H9 (cell line): ENCODE measurements at regions not wholly inside any gene's neighbourhood (a gene's known extent, or its start where the extent isn't known, plus 50 kb on each side); places are given as distances from the start of the nearest gene placed in this dataset.

Experiments used
- DNase-seq: peaks from one replicate; pipeline ENCODE4 v3.0.0-alpha.2; 2017
- H2AFZ ChIP-seq: one replicate; pipeline ENCODE4 v1.6.1; 2013; ENCODE audit warnings: mild to moderate bottlenecking, low read length, control low read depth, moderate library complexity
- H2AK5ac ChIP-seq: 2 replicates; pipeline ENCODE4 v1.6.1; 2013; ENCODE audit warnings: low read length, control low read depth, mixed read lengths; ENCODE audit not compliant: insufficient read length
- H2BK120ac ChIP-seq: one replicate; pipeline ENCODE4 v1.6.1; 2013; ENCODE audit warnings: low read depth, mild to moderate bottlenecking, low read length, control low read depth, inconsistent platforms; ENCODE audit not compliant: poor library complexity, severe bottlenecking
- H2BK12ac ChIP-seq: 2 replicates; pipeline ENCODE4 v1.6.1; 2013; ENCODE audit warnings: low read length, control low read depth, mixed read lengths, low read depth; ENCODE audit not compliant: insufficient read length
- H2BK15ac ChIP-seq: 2 replicates; pipeline ENCODE4 v1.6.1; 2013; ENCODE audit warnings: low read depth, low read length, control low read depth
- H2BK20ac ChIP-seq: one replicate; pipeline ENCODE4 v1.6.1; 2013; ENCODE audit warnings: low read depth, mild to moderate bottlenecking, low read length, control low read depth, inconsistent platforms; ENCODE audit not compliant: poor library complexity, severe bottlenecking
- H2BK5ac ChIP-seq: 2 replicates; pipeline ENCODE4 v1.6.1; 2013; ENCODE audit warnings: low read length, control low read depth, mixed read lengths; ENCODE audit not compliant: insufficient read length
- H3K14ac ChIP-seq: 2 replicates; pipeline ENCODE4 v1.6.1; 2013; ENCODE audit warnings: low read length, control low read depth; ENCODE audit not compliant: insufficient read depth
- H3K18ac ChIP-seq: 2 replicates; pipeline ENCODE4 v1.6.1; 2013; ENCODE audit warnings: low read depth, mild to moderate bottlenecking, mixed read lengths, low read length, control low read depth; ENCODE audit not compliant: insufficient read length
- H3K23ac ChIP-seq: 2 replicates; pipeline ENCODE4 v1.6.1; 2013; ENCODE audit warnings: low read length, control low read depth, mixed read lengths, low read depth; ENCODE audit not compliant: insufficient read length
- H3K23me2 ChIP-seq: 2 replicates; pipeline ENCODE4 v1.6.1; 2013; ENCODE audit warnings: low read depth, mild to moderate bottlenecking, mixed read lengths, low read length, control low read depth; ENCODE audit not compliant: insufficient read length, poor library complexity, severe bottlenecking
- H3K27ac ChIP-seq: 2 replicates; pipeline ENCODE4 v1.5.1; 2013; ENCODE audit warnings: low read length, control low read depth, mixed read lengths, low read depth; ENCODE audit not compliant: insufficient read length
- H3K27me3 ChIP-seq: 2 replicates; pipeline ENCODE4 v1.6.1; 2013; ENCODE audit warnings: low read length, control low read depth, inconsistent platforms; ENCODE audit not compliant: insufficient read depth
- H3K4ac ChIP-seq: 2 replicates; pipeline ENCODE4 v1.6.1; 2013; ENCODE audit warnings: low read depth, mild to moderate bottlenecking, control low read depth, inconsistent platforms, low read length, moderate library complexity
- H3K4me1 ChIP-seq: 2 replicates; pipeline ENCODE4 v1.6.1; 2013; ENCODE audit warnings: low read length, control low read depth, inconsistent platforms; ENCODE audit not compliant: insufficient read depth
- H3K4me2 ChIP-seq: 2 replicates; pipeline ENCODE4 v1.6.1; 2013; ENCODE audit warnings: low read length, control low read depth, mixed read lengths; ENCODE audit not compliant: insufficient read length, insufficient read depth
- H3K56ac ChIP-seq: 2 replicates; pipeline ENCODE4 v1.6.1; 2013; ENCODE audit warnings: low read depth, mild to moderate bottlenecking, mixed read lengths, low read length, control low read depth; ENCODE audit not compliant: insufficient read length
- H3K79me1 ChIP-seq: 2 replicates; pipeline ENCODE4 v1.6.1; 2013; ENCODE audit warnings: low read depth, mild to moderate bottlenecking, moderate library complexity, low read length, control low read depth, inconsistent platforms; ENCODE audit not compliant: insufficient read depth, poor library complexity, severe bottlenecking
- H3K79me2 ChIP-seq: 2 replicates; pipeline ENCODE4 v1.6.1; 2013; ENCODE audit warnings: low read length, control low read depth, inconsistent platforms; ENCODE audit not compliant: insufficient read depth
- H3K9ac ChIP-seq: 2 replicates; pipeline ENCODE4 v1.6.1; 2013; ENCODE audit warnings: low read length, control low read depth, mixed read lengths; ENCODE audit not compliant: insufficient read length; ENCODE audit errors: extremely low read depth
- H3K9me3 ChIP-seq: one replicate; pipeline ENCODE4 v1.6.1; 2013; ENCODE audit warnings: low read depth, low read length, inconsistent platforms; ENCODE audit not compliant: control insufficient read depth
- H3T11ph ChIP-seq: one replicate; pipeline ENCODE4 v1.6.1; 2013; ENCODE audit warnings: mild to moderate bottlenecking, low read length, control low read depth, inconsistent platforms
- H4K20me1 ChIP-seq: one replicate; pipeline ENCODE4 v1.6.1; 2013; ENCODE audit not compliant: control insufficient read depth, insufficient read length, insufficient read depth
- H4K5ac ChIP-seq: 2 replicates; pipeline ENCODE4 v1.6.1; 2013; ENCODE audit warnings: low read depth, mild to moderate bottlenecking, mixed read lengths, low read length, control low read depth; ENCODE audit not compliant: insufficient read length
- H4K8ac ChIP-seq: replicated peaks from 2 replicates; pipeline ENCODE4 v1.6.1; 2013; ENCODE audit warnings: low read length, control low read depth, mixed read lengths, low read depth; ENCODE audit not compliant: insufficient read length
- H4K91ac ChIP-seq: 2 replicates; pipeline ENCODE4 v1.6.1; 2013; ENCODE audit warnings: low read depth, mild to moderate bottlenecking, moderate library complexity, mixed read lengths, low read length, control low read depth; ENCODE audit not compliant: insufficient read length
- H3K27ac Mint-ChIP-seq, 3 experiments: 2 replicates in 2 of 3; 3 replicates in 1 of 3; pipeline ENCODE4 v1.8.0; 2020 to 2021; ENCODE audit warnings: mixed read lengths in 3 of 3, mild to moderate bottlenecking in 1 of 3, moderate library complexity in 1 of 3
- H3K27me3 Mint-ChIP-seq: 2 replicates; pipeline ENCODE4 v1.8.0; 2021; ENCODE audit warnings: low read depth, mild to moderate bottlenecking, moderate library complexity, mixed read lengths
- H3K36me3 Mint-ChIP-seq, 3 experiments: 2 replicates in 2 of 3; 3 replicates in 1 of 3; pipeline ENCODE4 v1.8.0; 2020 to 2021; ENCODE audit warnings: low read depth in 3 of 3, mixed read lengths in 3 of 3; ENCODE audit not compliant: insufficient read depth in 1 of 3
- H3K4me1 Mint-ChIP-seq, 2 experiments: 2 replicates each; pipeline ENCODE4 v1.8.0; 2020; ENCODE audit warnings: mixed read lengths in 2 of 2
- H3K4me3 Mint-ChIP-seq, 2 experiments: 2 replicates in 1 of 2; 3 replicates in 1 of 2; pipeline ENCODE4 v1.8.0; 2020 to 2021; ENCODE audit warnings: mild to moderate bottlenecking in 2 of 2, mixed read lengths in 2 of 2, moderate library complexity in 1 of 2
- H3K9me3 Mint-ChIP-seq, 2 experiments: 2 replicates in 1 of 2; 3 replicates in 1 of 2; pipeline ENCODE4 v1.8.0; 2020; ENCODE audit warnings: mild to moderate bottlenecking in 2 of 2, mixed read lengths in 2 of 2, moderate library complexity in 1 of 2
- WGBS: extraction: QIAGEN DNeasy Blood & Tissue Kit; methylation state at CpG from one replicate; pipeline ENCODE4 v1.1.7; 2013; ENCODE audit warnings: missing lambda C conversion rate, low lambda C conversion rate, mixed read lengths; ENCODE audit not compliant: insufficient read length; ENCODE audit errors: extremely low coverage; 5-methylcytosine and 5-hydroxymethylcytosine counted together
- TF ChIP-seq, protein P1 (sequence below): fragments of 200-600 bp; sonication (generic); conservative IDR thresholded peaks from 3 replicates; pipeline ENCODE4 v1.8.0; 2021; ENCODE audit warnings: antibody characterized with exemption, mild to moderate bottlenecking

DNA sequence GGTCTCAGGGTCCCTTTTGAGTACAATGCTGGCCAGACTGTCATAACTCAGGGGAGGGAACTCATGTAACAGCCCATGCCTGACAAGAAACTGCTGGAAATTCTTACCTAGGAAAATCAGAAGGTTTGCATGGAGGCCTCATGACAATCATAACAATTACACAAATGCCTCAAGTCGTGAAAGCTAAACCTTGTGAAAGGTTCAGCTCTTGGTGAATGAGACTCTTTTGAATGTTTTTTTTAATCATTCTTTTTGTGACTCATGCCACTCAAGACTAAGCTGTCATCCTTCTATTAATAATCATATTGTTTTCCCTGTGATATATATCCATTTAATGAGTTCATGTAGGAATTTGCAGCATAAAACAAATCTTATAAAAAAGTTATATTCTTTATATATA is 61.4 kb upstream of the LEKR1 start:
- no peak overlapping the region for H3K9ac ChIP-seq
- no peaks in the 10 kb centered on the region for H4K20me1 ChIP-seq
- Mint-ChIP-seq H3K9me3 (no peaks in the 10 kb centered on the region), H3K4me3 (no peak overlapping the region), H3K36me3 (no peaks in the 10 kb centered on the region), H3K27ac (no peak overlapping the region), H3K27me3 (no peaks in the 10 kb centered on the region), H3K4me1 (peaks cover 10 to 15% of the 10 kb centered on the region in 2 experiments)
- no peak for DNase-seq
- H2BK5ac ChIP-seq: no peak overlapping the region
- H3K23ac ChIP-seq: no peak overlapping the region
- TF ChIP-seq, protein P1, sequence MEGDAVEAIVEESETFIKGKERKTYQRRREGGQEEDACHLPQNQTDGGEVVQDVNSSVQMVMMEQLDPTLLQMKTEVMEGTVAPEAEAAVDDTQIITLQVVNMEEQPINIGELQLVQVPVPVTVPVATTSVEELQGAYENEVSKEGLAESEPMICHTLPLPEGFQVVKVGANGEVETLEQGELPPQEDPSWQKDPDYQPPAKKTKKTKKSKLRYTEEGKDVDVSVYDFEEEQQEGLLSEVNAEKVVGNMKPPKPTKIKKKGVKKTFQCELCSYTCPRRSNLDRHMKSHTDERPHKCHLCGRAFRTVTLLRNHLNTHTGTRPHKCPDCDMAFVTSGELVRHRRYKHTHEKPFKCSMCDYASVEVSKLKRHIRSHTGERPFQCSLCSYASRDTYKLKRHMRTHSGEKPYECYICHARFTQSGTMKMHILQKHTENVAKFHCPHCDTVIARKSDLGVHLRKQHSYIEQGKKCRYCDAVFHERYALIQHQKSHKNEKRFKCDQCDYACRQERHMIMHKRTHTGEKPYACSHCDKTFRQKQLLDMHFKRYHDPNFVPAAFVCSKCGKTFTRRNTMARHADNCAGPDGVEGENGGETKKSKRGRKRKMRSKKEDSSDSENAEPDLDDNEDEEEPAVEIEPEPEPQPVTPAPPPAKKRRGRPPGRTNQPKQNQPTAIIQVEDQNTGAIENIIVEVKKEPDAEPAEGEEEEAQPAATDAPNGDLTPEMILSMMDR: no peak
- H2AK5ac ChIP-seq: no peak overlapping the region
- H4K5ac ChIP-seq: no peak overlapping the region
- H3K27ac ChIP-seq: no peak overlapping the region
- H2AFZ ChIP-seq: no peak overlapping the region
- no peak overlapping the region for H3K4me2 ChIP-seq
- H4K91ac ChIP-seq: no peak overlapping the region
- no peaks in the 10 kb centered on the region for H3K23me2 ChIP-seq
- H3T11ph ChIP-seq: no peak overlapping the region
- no peak overlapping the region for H3K4ac ChIP-seq
- H2BK15ac ChIP-seq: no peak overlapping the region
- no peaks in the 10 kb centered on the region for H3K4me1 ChIP-seq
- H3K79me1 ChIP-seq: no peaks in the 10 kb centered on the region
- H3K9me3 ChIP-seq: no peaks in the 10 kb centered on the region
- no peak overlapping the region for H3K56ac ChIP-seq
- no peak overlapping the region for H4K8ac ChIP-seq
- H3K27me3 ChIP-seq: no peaks in the 10 kb centered on the region
- WGBS: no CpG with 5 or more reads among the region's 1 CpG
- no peak overlapping the region for H3K14ac ChIP-seq
- H2BK12ac ChIP-seq: no peak overlapping the region
- no peak overlapping the region for H3K18ac ChIP-seq
- no peak overlapping the region for H2BK120ac ChIP-seq
- no peaks in the 10 kb centered on the region for H3K79me2 ChIP-seq
- H2BK20ac ChIP-seq: no peak overlapping the region
